ENCODE measurements at regions not wholly inside any gene's neighbourhood (a gene's known extent, or its start where the extent isn't known, plus 50 kb on each side); places are given as distances from the start of the nearest gene placed in this dataset.
"Not testable (repeated sequence)": the region's sequence is repeated elsewhere in the genome, so short reads cannot be mapped to it uniquely, and the experiment has no call there.

DNA sequence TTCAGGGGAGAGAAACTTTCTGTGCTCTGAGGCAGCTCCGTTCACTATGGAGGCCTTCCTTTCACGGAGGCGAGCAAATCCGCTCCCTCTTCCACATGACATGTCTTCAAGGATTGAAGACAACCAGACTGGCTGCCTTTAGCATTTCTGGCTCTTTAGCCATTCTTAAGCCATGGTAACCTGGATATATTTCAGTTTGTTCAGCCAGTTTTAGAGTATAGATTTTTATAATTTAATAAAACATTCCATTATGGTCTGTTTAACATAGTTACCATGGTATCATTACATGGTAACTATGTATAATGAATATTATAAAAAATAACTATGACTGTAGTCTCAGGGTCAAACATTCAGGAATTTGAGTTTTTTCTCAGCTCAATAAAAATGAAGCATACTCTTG, 54.2 kb upstream of the NFIA start:
- Mint-ChIP-seq H3K4me1 (ENCODE audit: low read depth) (no peaks in the 10 kb centered on the region), H3K27me3 (ENCODE audit: low read depth) (peaks cover 4% of the 10 kb centered on the region), H3K9me3 (no peaks in the 10 kb centered on the region), H3K27ac (no peak overlapping the region), H3K4me3 (no peak overlapping the region), H3K36me3 (ENCODE audit: low read depth) (no peaks in the 10 kb centered on the region)
- DNase-seq (ENCODE audit: low spot score) = no peak

DNA sequence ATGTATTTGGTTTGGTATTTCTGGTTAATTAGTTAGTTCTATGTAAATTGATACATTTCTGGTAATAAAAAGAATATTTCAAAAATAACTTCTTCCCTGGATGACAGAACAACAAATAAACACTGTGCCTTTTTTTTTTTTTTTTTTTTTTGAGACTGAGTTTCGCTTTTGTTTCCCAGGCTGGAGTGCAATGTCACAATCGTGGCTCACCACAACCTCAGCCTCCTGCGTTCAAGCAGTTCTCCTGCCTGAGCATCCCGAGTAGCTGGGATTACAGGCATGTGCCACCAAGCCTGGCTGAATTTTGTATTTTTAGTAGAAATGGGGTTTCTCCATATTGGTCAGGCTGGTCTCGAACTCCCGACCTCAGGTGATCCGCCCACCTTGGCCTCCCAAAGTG, 64.3 kb upstream of the NFIA start:
- H3K27ac Mint-ChIP-seq; DNase-seq (ENCODE audit: low spot score): not testable (repeated sequence)

DNA sequence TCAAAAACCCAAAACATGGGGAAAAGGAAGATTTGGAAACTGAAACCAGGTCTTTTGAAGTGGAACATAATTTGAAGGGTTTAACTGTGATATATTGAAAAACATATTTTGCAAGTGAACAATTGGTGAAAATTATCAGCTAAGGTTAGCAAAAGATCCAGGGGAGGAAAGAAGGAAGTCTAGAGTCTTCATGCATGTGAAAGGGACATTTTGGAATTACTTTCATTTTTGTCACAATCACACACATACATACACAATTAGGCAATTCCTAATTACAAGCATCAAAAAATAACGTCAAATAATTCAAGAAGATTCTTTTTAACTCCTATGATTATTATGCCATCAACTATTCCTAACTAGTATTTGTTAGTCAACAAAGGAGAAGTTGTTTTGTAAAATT, 64.7 kb upstream of the NFIA start:
- DNase-seq (ENCODE audit: low spot score) = no peak
- Mint-ChIP-seq H3K9me3 (no peaks in the 10 kb centered on the region), H3K4me1 (ENCODE audit: low read depth) (no peaks in the 10 kb centered on the region), H3K27ac (no peak overlapping the region), H3K4me3 (no peak overlapping the region), H3K27me3 (ENCODE audit: low read depth) (peaks cover 18% of the 10 kb centered on the region), H3K36me3 (ENCODE audit: low read depth) (no peaks in the 10 kb centered on the region)

More for the DNA sequence above, 64.3 kb upstream of the NFIA start:
- H3K4me1 Mint-ChIP-seq (ENCODE audit: low read depth); H3K36me3 Mint-ChIP-seq (ENCODE audit: low read depth); H3K9me3 Mint-ChIP-seq; H3K4me3 Mint-ChIP-seq: not testable (repeated sequence)
- H3K27me3 Mint-ChIP-seq (ENCODE audit: low read depth) = peaks cover 18% of the 10 kb centered on the region

DNA sequence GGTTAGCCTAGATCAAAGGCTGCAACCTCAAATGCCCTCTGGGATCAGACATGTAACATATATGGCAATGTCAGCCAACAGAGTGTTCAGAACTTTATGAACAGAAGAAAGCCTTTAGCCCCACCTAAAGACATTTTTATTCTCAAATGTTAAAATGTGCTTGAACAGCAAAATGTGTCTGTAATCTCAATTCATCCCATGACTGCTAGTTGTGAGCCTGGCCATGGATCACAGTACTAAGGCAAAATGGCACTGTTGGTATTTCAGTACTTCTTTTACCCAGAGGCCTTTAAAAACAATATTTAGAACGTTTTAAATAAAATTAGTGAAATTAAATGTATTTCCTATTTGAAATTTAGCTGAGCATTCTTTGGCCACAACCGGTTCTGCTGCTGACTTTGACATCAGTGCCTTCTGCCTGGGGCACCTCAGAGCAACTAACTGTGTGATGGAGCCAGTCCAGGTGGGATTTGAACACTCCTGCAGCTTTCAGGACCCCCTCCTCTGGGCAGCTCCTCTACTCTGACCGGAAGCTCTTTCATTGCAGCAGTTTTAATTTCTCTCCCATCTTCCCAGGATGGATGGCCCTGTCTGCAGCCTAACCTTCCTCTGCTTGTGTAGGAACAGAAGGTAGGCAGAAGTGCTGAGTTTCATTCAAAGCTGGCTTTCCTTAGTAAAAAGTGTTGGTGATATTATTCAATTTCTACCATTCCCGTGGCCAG, 68.3 kb upstream of the NFIA start:
- DNase-seq (ENCODE audit: low spot score) = no peak
- Mint-ChIP-seq H3K4me1 (ENCODE audit: low read depth) (no peaks in the 10 kb centered on the region), H3K9me3 (no peaks in the 10 kb centered on the region), H3K36me3 (ENCODE audit: low read depth) (no peaks in the 10 kb centered on the region), H3K27ac (no peak overlapping the region), H3K4me3 (no peak overlapping the region), H3K27me3 (ENCODE audit: low read depth) (peaks cover 14% of the 10 kb centered on the region)

DNA sequence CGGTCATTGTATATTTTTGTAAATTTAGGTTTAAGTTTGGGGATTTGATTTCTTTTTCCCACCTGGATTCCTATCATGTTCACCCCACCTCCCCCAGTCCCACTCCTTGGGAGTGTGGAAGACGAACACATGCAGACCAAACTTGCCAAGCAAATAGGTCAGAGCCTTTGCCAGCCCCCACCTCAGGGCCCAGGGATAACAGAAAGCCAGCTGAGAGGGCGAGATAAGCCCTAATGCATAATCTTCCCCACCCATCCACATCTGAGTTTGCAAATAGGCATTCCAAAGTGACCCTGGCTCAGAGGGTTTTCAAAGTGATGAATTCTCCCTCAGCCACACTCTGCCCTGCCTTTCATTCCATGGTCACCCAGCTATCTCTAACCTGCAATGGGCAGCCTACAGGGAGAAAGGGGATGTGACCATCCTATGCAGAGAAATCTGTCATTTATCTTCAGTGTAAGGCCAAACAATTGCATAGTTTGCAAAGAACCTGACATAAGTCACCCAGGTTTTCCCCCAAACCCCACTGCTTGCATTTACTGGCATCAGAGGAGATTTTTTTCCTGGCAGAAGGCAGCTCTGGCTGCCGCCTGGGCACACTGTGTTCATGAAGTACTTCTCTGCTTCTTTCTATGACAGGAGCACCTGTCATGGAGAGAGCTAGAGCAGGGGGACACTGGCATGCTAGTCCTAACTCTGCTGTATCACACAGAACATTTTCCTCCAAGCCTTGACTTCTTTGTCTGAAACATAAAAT, 69.0 kb upstream of the NFIA start:
- Mint-ChIP-seq H3K27me3 (ENCODE audit: low read depth) (peaks cover 14% of the 10 kb centered on the region), H3K4me3 (no peak overlapping the region), H3K4me1 (ENCODE audit: low read depth) (no peaks in the 10 kb centered on the region), H3K36me3 (ENCODE audit: low read depth) (no peaks in the 10 kb centered on the region), H3K9me3 (no peaks in the 10 kb centered on the region), H3K27ac (no peak overlapping the region)
- no peak for DNase-seq (ENCODE audit: low spot score)

DNA sequence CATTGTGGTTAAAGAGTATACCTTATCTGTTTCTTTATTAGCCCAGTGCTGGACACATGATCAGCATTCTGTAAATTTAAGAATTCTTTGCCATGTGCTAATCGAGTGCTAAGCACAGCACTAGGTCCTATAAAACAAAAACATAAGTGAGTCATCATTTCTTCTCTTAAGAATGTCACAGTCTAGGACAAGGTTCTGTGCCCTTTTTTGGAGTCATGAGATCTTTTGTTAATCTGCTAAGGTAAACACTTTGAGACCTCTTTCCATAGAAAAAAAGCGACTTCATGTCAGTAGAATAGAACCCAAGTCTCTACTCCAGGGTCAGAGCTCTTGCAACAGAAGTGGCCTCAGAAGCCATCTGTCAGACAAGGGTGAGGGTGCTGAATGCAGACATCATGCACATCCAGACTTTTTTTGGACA, 70.0 kb upstream of the NFIA start:
- no peak for DNase-seq (ENCODE audit: low spot score)
- H3K9me3 Mint-ChIP-seq = no peaks in the 10 kb centered on the region
- H3K27ac Mint-ChIP-seq = no peak overlapping the region
- H3K27me3 Mint-ChIP-seq (ENCODE audit: low read depth) = peaks cover 12% of the 10 kb centered on the region
- no peaks in the 10 kb centered on the region for H3K36me3 Mint-ChIP-seq (ENCODE audit: low read depth)
- no peak overlapping the region for H3K4me3 Mint-ChIP-seq
- H3K4me1 Mint-ChIP-seq (ENCODE audit: low read depth) = no peaks in the 10 kb centered on the region

DNA sequence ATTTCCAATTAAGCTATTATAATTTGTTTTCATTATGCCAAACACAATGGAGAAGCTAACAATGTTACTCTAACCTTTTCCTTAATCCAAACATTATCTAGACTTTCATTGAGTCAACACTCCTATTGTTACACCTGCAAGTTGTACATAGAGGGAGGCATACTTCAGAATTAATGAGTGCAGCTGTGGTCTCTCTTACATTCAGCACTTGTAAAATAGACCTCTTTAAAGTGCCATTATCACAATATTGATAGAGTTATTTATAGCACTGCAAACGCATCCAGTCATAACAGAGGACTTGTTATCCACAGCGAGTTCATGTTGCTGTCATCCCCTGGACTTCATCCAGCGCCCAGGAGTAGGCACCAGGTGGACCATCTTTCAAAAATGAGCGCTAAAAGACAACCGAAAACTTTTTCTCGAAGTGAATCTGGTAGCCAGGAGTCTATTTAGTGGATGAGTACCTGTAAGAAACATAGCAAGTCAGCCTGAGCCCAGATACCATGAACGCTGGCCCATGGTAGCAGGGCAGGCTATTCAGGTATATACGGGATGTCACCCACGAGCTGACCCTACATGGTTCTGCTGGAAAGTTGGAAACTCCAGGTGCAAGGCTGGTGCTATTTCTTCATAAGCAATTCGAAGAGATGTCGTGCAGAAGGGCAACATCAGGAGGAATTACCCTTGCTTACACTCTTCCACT, 70.6 kb upstream of the NFIA start:
- no peak for DNase-seq (ENCODE audit: low spot score)
- Mint-ChIP-seq H3K36me3 (ENCODE audit: low read depth) (no peaks in the 10 kb centered on the region), H3K4me1 (ENCODE audit: low read depth) (no peaks in the 10 kb centered on the region), H3K27ac (no peak overlapping the region), H3K27me3 (ENCODE audit: low read depth) (peaks cover 7% of the 10 kb centered on the region), H3K4me3 (no peak overlapping the region), H3K9me3 (no peaks in the 10 kb centered on the region)

DNA sequence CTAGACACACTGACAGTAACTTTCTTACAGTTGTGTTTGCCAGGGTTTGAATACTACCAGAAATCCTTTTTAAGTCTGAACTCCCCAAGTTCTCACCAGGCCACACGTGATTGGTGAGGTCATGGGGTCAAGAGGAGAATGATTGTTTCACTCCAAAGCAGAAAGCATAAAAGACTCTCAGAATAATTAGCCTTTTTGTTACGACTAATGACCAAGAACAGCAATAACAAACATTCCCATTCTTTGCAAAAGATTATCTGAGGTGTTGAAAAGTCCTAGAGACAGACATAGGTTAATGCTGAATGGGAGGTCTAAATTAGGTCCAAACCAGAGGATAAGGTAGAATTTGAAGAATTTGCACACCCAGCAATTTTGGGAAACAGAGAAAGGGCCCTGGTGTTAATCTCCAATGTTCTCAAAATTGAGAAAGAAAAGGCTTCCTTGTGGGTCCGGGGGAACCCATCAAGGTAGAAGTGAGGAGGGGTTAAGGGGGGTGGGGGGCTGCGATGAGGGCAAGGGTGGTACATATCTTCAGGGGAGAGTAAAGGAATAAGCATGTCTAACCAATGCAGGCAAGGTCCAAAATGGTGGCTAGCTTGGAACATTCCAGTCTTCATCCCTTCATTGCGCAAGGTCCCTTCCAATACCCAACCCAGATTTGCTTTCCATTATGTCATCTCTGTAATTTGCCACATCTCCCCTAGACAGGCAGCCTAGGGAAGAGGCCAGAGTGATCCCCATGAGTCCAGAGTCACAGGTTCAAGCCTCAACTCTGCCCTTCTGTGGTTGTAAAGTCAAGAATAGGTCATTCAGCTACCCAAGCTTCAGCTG, 74.6 kb upstream of the NFIA start:
- no peaks in the 10 kb centered on the region for H3K9me3 Mint-ChIP-seq
- H3K27ac Mint-ChIP-seq = no peak overlapping the region
- no peak for DNase-seq (ENCODE audit: low spot score)
- H3K36me3 Mint-ChIP-seq (ENCODE audit: low read depth) = no peaks in the 10 kb centered on the region
- no peaks in the 10 kb centered on the region for H3K4me1 Mint-ChIP-seq (ENCODE audit: low read depth)
- no peak overlapping the region for H3K4me3 Mint-ChIP-seq
- peaks cover 3% of the 10 kb centered on the region for H3K27me3 Mint-ChIP-seq (ENCODE audit: low read depth)

DNA sequence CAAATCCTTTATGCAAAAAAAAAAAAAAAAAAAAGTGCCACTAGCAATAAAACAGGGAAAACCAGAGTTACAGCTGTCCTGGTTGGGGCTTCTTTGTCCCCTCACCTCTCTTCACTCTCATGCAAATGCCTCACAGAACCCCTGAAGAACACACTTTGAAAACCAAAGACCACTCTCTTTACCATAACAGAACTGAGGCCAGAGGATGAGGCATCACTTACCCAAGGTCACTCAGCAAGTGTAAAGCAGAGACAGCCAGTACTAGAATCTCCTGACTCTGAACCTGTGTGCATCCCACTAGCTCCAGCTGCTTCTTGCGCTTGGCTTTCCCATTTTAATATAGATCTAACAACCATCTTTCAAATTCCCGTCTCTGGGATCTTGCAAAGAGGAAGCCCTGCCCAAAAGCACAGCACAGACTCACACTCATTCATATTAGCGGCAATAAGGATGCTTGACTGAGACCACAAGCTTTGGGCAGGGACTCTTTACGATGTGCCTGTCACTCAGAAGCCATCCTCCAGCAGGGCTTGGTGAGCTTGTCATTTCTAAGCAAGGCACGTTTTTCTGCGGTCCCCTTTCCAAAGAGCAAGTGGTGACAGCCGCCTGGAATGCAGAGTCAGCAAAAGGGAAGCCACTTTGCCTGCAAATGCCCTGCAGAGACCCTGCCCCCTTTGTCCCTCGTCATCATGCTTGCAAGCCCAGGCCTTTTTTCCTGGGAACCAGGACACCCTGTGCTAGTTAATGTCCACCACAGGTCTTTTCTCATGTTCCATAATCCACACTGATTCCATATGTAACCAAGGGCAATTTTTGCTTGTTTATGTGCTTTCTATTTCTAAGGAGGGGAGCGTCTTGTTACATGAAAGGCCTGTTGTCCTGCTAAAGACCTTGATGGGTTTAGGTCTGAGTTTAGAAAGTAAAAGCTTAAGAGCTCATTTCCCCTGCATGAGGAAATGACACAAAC, 76.5 kb upstream of the NFIA start:
- DNase-seq (ENCODE audit: low spot score) = no peak
- H3K36me3 Mint-ChIP-seq (ENCODE audit: low read depth) = no peaks in the 10 kb centered on the region
- H3K27ac Mint-ChIP-seq = no peak overlapping the region
- no peak overlapping the region for H3K4me3 Mint-ChIP-seq
- H3K9me3 Mint-ChIP-seq = no peaks in the 10 kb centered on the region
- no peaks in the 10 kb centered on the region for H3K4me1 Mint-ChIP-seq (ENCODE audit: low read depth)
- H3K27me3 Mint-ChIP-seq (ENCODE audit: low read depth) = peaks cover 3% of the 10 kb centered on the region

DNA sequence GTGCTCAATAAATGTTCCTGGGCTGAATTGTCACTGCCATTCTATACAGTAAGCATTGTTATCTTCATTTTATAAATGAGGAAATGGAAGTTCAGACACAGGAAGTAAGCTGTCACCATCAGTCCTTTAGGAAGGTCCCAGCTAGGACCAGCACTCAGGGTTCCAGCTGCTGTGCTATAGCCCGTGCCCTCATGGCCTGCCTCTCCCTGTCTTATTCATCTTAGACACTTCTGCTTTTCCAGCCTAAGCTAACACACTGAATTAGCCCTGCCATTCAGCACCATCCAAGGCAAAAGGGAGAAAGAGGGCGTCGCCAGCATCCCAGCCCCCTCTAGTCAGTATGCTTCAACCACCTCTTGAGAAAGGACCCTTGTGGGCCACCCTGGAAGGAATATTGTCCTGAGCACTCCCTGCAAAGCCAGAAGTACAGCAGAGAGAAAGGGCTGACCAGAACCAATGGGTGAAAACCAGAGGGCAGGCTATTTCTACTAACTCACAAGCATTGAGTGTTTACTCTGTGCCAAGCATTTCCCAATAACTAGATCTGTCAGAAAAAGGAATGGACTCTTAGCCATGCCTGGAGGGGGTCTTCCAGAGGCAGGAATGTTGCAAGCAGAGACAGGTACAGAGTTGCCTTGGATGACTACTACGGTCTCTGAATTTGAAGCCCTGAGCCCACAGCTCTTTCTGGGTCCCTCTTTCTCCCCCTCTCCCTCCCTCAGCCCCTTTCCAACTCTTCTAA, 77.9 kb upstream of the NFIA start:
- H3K27me3 Mint-ChIP-seq (ENCODE audit: low read depth) = peaks cover 3% of the 10 kb centered on the region
- no peaks in the 10 kb centered on the region for H3K36me3 Mint-ChIP-seq (ENCODE audit: low read depth)
- H3K4me3 Mint-ChIP-seq = no peak overlapping the region
- H3K9me3 Mint-ChIP-seq = no peaks in the 10 kb centered on the region
- no peak overlapping the region for H3K27ac Mint-ChIP-seq
- no peak for DNase-seq (ENCODE audit: low spot score)
- H3K4me1 Mint-ChIP-seq (ENCODE audit: low read depth) = no peaks in the 10 kb centered on the region

DNA sequence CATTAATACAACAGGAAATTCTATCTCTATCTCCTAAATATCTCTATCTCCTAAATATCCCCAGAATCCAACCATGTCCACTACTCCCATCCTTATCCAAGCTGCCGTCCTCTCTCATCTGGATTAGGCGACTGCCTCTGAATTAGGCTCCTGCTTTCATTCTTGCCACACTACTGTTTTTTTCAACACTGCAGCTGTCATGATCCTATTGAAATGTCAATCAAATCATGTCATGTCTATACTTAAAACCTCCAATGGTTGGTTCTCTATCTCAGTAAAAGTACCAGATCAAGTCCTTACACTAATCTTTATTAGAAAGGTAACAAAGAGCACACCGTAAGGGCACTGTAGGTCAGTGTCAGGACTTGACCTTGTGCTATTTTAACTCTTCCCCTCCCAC, 82.0 kb upstream of the NFIA start:
- Mint-ChIP-seq H3K36me3 (ENCODE audit: low read depth) (no peaks in the 10 kb centered on the region), H3K4me3 (no peak overlapping the region), H3K27me3 (ENCODE audit: low read depth) (no peaks in the 10 kb centered on the region), H3K4me1 (ENCODE audit: low read depth) (no peaks in the 10 kb centered on the region), H3K9me3 (no peaks in the 10 kb centered on the region), H3K27ac (no peak overlapping the region)
- DNase-seq (ENCODE audit: low spot score) = no peak

DNA sequence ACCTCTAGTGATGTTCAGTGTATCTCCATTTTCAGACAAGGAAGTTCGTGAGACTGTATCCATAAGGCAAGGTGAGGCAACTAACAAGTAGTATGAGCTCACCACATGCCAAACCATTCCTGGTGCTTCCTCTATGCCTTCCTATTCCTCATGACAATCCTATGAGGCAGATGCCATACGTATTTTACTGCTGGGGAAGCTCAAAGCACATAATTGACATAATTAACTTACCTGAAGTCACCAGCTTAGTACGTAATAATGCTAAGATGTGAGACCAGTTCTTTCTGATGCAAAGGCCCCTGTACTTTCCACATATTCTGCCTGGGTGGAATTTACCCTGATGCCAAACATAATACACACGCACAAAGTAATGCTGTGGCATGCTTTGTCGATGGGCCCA, 83.6 kb upstream of the NFIA start:
- H3K27me3 Mint-ChIP-seq (ENCODE audit: low read depth) = no peaks in the 10 kb centered on the region
- DNase-seq (ENCODE audit: low spot score) = no peak
- no peaks in the 10 kb centered on the region for H3K9me3 Mint-ChIP-seq
- H3K4me1 Mint-ChIP-seq (ENCODE audit: low read depth) = no peaks in the 10 kb centered on the region
- no peak overlapping the region for H3K27ac Mint-ChIP-seq
- H3K36me3 Mint-ChIP-seq (ENCODE audit: low read depth) = no peaks in the 10 kb centered on the region
- H3K4me3 Mint-ChIP-seq = no peak overlapping the region

Measured in T-helper 2 cell treated with Interferon-gamma antibody and Interleukin-4, amounts not matched to agents 5 μg/mL and 100 μg/mL, for 36 hours (primary cell).